GM18517 (cell line): ENCODE measurements at regions not wholly inside any gene's neighbourhood (a gene's known extent, or its start where the extent isn't known, plus 50 kb on each side); places are given as distances from the start of the nearest gene placed in this dataset.

Source experiments
- ATAC-seq: cut with Tn5 transposase; IDR thresholded peaks from one replicate; pipeline ENCODE4 v1.9.1; 2021; ENCODE audit warnings: mild to moderate bottlenecking, moderate library complexity; ENCODE audit not compliant: unreplicated experiment

DNA sequence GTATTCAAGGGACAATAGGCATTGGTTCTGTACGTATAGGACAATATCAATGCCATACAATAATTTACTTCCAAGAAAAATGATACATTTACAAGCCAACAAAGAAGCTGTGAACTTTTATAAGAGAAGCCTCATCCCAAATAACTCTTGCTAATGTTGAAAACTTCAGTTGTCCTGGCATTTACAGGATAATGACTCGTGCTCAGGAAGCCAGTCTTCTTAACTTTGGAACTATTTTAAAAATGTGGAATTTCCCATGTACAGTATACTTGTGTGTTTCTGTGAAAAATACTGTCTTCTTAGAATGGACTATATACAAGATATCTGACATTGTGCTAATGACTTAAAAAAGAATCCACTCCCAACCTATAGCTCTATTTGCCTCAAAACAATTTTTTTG lies 1479.3 kb upstream of the CDH9 start:
- ATAC-seq = no peak

DNA sequence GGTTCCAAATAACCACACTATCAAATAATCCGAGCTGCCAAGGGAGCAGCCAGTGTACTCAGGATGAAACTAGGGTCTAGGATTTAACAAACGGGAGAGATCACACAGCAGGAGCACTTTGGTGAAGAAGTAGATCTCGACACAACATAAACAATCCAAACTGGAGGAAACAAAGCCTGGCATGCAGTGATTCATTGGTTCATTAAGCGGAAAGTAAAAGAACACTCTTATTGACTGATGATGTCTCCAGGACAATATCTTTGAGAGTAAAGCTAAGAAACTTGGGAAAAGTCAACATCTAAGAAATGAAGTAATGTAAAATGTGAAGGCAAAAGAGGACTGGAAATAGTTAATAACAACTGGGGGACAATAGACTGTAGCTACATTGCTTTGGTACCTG lies 1478.3 kb upstream of the CDH9 start:
- ATAC-seq = no peak

DNA sequence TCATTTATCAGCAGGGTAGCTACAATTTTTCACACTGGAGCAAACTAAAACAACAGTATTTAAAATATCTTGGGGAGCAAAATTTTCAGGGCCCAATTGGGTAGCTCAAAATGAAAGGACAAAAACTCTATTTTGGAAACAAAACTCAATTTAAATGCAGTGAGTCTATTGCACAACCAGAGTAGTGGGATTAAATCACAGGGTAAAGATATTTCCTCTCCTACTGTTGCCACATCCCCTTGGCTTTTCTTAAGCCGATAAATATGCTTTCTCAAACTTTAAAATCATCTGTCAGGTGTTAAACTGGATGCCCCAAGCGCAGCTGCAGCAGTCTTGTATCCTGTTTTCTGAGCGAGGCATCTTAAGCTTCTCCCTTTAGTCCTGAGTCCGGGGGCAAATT lies 1474.3 kb upstream of the CDH9 start:
- no peak for ATAC-seq

GRCh38 chr5:28505121-28505520 lies 1466.7 kb upstream of the CDH9 start:
- no peak for ATAC-seq

- no peak for ATAC-seq
These were observed 1462.1 kb upstream of the CDH9 start for GRCh38 chr5:28500511-28500910.

GRCh38 chr5:28499766-28500290 lies 1461.4 kb upstream of the CDH9 start:
- ATAC-seq = no peak

DNA sequence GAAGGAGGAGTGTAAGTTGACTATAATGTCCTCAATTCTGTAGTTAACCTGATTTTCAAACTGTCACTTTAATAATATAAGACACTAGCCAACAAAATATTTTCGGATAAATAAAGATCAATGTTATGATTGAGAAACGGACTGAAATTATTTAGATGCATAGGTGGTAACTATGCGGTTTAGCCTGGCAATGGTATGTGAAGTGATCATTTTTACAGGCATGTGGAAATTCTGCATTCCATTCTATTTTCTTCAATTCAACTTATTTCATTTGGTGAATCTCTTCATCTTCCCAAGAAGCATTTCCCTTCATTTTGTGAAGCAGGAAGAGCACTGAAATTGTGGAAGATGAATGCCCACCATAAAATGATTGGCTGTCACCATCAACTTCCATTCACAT lies 1457.5 kb upstream of the CDH9 start:
- no peak for ATAC-seq

GRCh38 chr5:28493456-28493855 lies 1455.1 kb upstream of the CDH9 start:
- ATAC-seq = no peak

- no peak for ATAC-seq
These were observed 1450.4 kb upstream of the CDH9 start for GRCh38 chr5:28488752-28489151.

GRCh38 chr5:28483327-28484025 lies 1445.1 kb upstream of the CDH9 start:
- no peak for ATAC-seq

- no peak for ATAC-seq
These were observed 1435.2 kb upstream of the CDH9 start for GRCh38 chr5:28473531-28474107.

DNA sequence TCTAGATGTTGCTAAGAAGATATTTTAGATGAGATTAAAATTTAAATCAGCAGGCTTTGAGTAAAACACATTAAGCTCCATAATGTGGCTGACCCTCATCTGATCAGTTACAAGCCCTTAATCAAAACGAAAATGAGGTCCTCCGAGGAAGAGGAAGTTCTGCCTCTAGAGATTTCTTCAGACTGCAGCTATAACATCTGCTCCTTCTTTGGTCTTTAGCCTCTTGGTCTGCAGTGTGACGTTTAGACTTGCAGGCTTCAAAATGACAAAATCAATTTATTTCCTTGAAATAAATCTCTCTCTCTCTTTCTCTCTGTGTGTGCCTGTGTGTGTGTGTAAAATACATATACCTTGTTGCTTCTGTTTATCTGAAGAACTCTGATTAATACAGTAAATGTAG lies 1429.8 kb upstream of the CDH9 start:
- no peak for ATAC-seq

DNA sequence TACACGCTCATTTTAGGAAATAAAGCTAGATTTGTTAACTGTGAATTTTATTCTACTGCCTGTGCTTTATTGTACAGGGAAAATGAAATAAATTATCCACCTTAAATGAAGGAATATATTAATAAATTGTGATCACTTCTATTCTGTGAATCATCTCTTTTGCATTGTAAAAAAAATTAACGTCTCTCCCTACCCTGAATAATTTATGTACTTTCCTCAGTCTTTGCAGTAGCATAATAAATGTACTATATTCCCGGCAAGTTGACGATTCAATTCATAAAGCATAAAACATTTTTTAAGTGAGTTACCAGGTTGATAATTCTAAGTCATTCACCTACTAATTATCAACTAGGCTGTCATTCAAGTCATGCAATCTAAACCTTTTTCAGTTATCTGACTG lies 1425.3 kb upstream of the CDH9 start:
- ATAC-seq = no peak

DNA sequence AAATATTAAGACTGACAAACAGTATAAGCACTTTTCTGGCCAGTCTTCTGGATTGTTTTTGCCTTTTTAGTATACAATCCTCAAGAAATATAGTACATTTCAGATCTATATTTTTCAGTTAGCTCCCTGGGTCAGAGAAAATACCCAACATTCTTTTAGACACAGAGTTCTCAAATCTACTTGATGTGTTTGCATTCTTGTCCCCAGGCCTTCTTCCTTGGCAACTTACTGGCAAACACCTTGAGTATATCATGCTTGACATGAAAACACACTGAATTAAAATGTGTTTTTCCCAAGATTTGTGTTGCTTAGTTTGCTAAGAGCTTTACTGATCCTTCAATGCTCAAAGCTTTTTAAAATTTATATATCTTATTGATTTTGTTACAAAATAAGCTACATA lies 1413.1 kb upstream of the CDH9 start:
- ATAC-seq = no peak

DNA sequence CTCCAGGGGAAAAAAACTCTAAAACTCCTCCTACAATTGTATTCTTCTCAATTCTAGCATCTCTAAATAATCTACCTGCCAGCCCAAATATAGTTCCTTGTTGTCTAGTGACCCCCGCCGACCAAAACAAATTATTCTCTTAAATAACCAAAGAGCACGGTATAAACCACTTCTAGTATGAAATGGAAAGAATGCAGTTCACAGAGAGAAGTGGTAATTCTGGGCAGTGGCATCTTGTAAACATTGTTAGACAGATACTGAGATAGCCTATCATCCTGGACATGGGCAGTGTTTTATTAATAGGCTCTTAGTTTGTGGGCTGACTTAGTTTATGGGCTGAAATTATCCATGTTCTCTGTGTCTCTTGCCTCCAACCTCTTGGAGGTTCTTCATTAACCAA lies 1412.6 kb upstream of the CDH9 start:
- no peak for ATAC-seq

GRCh38 chr5:28448791-28449190 lies 1410.4 kb upstream of the CDH9 start:
- no peak for ATAC-seq

DNA sequence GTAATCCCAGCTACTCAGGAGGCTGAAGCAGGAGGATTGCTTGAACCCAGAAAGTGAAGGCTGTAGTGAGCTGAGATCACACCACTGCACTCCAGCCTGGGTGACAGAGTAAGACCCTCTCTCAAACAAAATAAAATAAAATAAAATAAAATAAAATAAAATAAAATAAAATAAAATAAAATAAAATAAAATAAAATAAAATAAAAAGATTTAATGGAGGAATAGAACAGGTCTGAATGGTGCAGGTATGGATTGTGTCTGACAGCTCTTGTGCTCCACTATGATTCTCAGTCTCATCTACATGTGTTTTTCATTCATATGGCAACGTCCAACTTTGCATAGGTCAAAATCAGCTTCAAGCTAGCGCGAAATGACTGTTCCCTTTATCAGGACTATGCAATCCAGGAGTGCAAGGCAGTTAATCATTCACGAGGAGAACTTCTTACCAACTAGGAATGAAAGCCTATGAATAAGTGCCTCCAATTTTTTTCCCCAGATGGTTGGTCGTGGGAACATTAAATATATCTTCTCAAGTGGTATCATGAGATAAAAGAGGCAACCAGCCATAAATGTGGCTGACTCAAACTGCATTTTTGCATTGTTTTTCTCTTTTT lies 1392.3 kb upstream of the CDH9 start:
- no peak for ATAC-seq

DNA sequence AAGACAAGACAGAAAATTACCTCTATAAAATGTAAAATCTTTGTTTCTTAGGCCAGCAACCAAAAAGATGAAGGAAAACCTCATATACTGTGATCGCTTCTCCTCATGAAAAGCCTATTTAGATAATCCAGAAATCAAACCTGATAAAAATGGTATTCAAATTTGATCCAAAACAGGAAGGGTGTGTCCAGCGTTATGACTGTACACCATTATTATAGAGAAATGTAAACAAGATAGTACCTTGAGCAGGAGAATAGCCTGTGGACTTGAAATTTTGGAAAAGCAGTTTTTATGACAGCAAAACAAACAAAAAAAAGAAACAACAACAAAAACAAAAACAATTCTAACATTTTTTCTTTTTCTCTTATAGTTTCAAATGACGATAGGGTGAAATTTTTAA lies 1382.8 kb upstream of the CDH9 start:
- no peak for ATAC-seq

GRCh38 chr5:28415791-28416443 lies 1377.5 kb upstream of the CDH9 start:
- no peak for ATAC-seq

GRCh38 chr5:28414619-28415018 lies 1376.2 kb upstream of the CDH9 start:
- ATAC-seq = no peak

GRCh38 chr5:28408651-28409050 lies 1370.3 kb upstream of the CDH9 start:
- no peak for ATAC-seq

GRCh38 chr5:28408186-28408585 lies 1369.8 kb upstream of the CDH9 start:
- no peak for ATAC-seq
